AG10803 (cell line): ENCODE measurements at regions not wholly inside any gene's neighbourhood (a gene's known extent, or its start where the extent isn't known, plus 50 kb on each side); places are given as distances from the start of the nearest gene placed in this dataset.

Experiments
- DNase-seq: peaks from one replicate; pipeline ENCODE4 v3.0.0; 2010; ENCODE audit warnings: low read depth
- H3K4me3 ChIP-seq: 2 replicates; pipeline ENCODE4 v1.5.1; 2011; ENCODE audit warnings: mild to moderate bottlenecking, low read length, control low read depth
- TF ChIP-seq, protein P1 (sequence below): conservative IDR thresholded peaks from 2 replicates; pipeline ENCODE4 v1.5.1; 2011; ENCODE audit warnings: mild to moderate bottlenecking, low read length, control low read depth, inconsistent platforms

DNA sequence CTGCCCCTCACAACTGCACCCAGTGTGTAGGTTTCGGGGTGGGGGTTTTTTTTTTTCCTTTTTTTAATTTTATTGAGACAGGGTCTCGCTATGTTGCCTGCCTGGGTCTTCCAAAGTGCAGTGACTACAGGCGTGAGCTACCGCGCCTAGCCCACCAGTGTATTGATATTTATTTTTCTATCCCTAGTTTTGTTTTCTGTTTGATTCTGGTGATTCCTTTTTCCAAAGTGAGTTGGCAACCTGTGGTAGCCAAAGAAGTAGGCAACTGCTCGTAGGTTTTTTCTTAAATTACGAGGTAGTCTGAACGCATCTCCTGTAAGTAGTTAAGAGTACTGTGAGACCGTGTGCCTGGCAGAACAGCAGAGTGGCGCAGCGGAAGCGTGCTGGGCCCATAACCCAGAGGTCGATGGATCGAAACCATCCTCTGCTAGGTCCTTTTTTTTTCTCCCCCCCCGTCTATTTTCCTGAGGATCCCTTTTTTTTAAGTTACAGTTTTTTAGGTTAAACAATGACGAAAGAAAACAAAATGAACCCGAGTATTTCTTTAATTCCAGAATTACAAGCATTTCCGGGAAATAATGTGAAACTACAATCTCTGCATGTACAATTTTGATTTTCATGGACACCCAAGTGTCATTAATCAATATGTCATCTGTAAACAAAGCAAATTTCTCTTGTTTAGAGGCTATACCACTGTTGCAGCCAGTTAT is 78.7 kb upstream of the BTN3A2 start:
- peak overlapping the region; percentile 95 for H3K4me3 ChIP-seq
- TF ChIP-seq, protein P1, sequence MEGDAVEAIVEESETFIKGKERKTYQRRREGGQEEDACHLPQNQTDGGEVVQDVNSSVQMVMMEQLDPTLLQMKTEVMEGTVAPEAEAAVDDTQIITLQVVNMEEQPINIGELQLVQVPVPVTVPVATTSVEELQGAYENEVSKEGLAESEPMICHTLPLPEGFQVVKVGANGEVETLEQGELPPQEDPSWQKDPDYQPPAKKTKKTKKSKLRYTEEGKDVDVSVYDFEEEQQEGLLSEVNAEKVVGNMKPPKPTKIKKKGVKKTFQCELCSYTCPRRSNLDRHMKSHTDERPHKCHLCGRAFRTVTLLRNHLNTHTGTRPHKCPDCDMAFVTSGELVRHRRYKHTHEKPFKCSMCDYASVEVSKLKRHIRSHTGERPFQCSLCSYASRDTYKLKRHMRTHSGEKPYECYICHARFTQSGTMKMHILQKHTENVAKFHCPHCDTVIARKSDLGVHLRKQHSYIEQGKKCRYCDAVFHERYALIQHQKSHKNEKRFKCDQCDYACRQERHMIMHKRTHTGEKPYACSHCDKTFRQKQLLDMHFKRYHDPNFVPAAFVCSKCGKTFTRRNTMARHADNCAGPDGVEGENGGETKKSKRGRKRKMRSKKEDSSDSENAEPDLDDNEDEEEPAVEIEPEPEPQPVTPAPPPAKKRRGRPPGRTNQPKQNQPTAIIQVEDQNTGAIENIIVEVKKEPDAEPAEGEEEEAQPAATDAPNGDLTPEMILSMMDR, result no peak
- DNase-seq, result peak; percentile 62

DNA sequence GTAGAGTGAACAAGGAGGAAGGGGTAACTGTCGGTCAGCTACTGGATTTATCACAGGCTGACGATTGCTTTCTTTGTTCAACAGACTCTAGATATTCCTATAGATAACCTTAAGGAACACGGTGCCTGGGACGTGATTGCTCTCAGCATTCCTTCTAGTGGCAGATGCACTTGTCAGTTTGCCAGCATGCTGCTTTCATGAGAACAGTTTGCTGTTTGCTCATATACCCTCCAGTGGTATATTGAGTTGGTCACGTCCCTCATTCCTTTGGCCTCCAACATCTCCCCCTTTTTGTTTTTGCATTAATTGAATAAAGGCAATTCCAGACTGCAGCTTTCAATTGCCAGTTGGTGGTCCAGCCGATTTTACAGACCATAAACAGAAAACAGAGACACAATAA is 76.8 kb upstream of the BTN3A2 start:
- TF ChIP-seq, protein P1, result no peak
- no peak overlapping the region for H3K4me3 ChIP-seq
- DNase-seq, result no peak

DNA sequence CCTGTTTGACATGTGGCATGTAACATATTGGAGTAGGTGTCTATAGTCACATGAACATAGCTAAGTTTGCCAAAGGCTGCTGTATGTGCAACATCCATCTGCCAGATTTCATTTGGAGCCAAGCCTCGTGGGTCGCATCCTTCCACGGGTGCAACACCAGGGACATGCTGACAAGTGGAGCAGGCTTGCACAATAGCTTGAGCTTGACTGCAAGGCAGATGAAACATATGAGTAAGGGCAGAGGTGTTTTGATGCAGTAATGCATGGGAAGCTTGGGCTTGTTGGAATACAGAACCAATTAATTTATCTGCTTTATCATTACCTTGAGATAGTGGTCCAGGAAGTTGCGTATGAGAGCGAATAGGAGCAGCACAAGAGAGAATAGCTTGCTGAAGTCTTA is 74.1 kb upstream of the BTN3A2 start:
- TF ChIP-seq, protein P1, result no peak
- DNase-seq, result no peak
- H3K4me3 ChIP-seq, result no peak overlapping the region

DNA sequence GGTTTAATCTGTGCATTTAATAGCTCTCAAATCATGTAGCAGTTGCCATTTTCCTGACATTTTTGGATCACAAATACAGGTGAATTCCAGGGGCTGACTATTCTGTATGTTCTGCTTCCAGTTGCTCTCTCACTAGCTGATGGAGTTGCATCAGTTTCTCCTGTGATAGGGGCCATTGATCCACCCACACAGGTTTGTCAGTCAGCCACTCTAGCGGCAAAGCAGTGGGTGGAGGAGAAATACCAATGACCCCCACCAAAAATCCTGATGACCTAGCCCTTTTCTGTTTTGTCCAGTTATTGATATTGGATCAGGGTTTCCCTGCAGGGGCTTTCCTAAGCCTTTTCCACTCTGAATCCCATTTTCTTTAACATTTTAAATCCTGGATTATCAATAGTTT is 72.3 kb upstream of the BTN3A2 start:
- TF ChIP-seq, protein P1, result no peak
- DNase-seq, result no peak
- no peak overlapping the region for H3K4me3 ChIP-seq

DNA sequence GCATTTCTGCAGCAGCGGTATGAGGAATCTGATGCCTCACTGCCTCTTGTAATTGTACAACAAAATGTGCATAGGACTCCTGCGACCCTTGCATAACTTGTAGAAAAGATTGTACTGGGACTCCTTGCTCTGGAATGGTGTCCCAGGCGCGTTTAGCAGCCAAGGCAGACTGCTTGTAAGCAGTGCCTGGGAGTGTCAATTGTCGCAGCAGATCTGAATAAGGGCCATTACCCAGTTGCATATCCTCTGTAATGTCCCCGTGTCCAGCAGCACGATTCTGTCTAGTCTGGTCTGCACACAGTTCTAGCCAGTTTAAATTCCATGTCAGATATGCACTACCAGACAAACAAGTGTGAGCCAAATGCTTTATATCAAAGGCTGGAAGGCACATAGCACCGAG is 70.7 kb upstream of the BTN3A2 start:
- DNase-seq, result no peak
- TF ChIP-seq, protein P1, result no peak
- H3K4me3 ChIP-seq, result no peak overlapping the region

DNA sequence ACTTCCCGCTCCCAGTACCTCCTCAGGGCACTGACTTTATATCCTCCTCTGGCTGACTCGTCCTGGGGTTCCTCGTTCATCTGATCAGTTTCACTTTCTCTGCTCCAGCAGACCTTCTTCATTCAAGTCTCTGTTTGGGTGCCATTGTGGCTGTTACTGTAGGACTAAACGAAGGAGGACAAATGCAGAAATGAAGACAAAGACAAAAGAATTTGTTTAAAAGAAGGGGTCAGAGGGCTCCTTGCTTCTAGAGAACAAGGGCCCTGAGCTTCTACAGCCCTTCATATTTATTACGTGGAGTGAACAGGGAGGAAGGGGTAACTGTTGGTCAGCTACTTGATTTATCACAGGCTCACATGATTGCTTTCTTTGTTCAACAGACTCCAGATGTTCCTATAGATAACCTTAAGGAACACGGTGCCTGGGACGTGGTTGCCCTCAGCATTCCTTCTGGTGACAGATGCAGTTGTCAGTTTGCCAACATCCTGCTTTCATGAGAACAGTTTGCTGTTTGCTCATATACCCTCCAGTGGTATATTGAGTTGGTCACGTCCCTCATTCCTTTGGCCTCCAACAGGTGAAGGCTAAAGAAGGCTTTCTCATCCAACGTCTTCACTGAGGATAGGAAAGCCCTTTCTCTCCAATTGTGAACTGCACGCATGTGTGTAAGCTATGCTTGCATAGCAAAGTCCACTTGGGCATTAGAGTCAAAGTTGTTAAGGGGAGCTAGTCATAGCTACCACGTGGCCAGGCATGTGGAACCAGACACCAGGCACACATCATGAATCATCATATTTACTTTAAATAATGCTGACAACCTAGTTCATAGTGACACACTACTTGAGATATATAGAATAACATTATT is 69.1 kb upstream of the BTN3A2 start:
- DNase-seq, result peak; percentile 55
- H3K4me3 ChIP-seq, result no peak overlapping the region
- TF ChIP-seq, protein P1, result no peak

DNA sequence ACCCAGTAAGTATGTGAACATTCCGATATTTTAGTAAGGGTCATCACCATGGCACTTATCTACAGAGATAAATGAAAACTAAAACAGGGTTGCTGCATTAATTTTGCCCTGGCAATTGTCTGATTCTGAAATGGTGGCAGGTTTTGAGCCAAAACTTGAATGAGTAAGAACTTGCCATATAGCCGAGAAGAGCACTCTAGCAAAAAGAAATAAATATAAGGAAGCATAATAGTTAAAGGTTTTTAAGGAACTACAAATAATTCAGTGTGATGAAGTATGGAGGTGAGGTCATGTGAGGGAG is 68.5 kb upstream of the BTN3A2 start:
- DNase-seq, result no peak
- H3K4me3 ChIP-seq, result no peak overlapping the region
- TF ChIP-seq, protein P1, result no peak
